ENCODE measurements at regions not wholly inside any gene's neighbourhood (a gene's known extent, or its start where the extent isn't known, plus 50 kb on each side); places are given as distances from the start of the nearest gene placed in this dataset.

DNA sequence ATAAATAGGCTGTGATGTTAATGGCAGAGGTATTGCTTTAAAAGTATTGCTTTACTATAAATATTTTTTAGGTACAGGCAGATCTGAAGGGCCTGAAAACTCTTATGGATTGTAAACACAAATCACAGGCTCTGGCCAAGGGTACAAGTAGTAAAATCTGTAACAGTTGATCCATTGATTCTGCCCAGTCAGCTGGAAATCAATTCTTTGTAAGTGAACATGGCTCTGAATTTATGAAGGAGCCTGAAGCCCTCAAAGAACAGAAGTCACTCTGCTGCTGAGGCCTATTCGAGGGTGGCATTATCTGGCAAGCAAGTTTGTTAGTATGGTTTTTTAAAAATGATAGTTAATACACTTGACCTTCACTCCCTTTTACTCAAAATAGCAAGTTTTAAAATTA is 834.0 kb upstream of the TMPRSS15 start:
- no peaks in the 10 kb centered on the region for H3K36me3 ChIP-seq
- no peak overlapping the region for H3K27ac ChIP-seq
- no peaks in the 10 kb centered on the region for H3K27me3 ChIP-seq
- no peak for DNase-seq
- intact Hi-C loops (cut with DNase I): no loop called here
- no peak overlapping the region for H3K4me3 ChIP-seq
- no peaks in the 10 kb centered on the region for H3K4me1 ChIP-seq
- TF ChIP-seq POLR2A (IDR thresholded peaks at IDR 0.05): no peak
- TF ChIP-seq CTCF (IDR thresholded peaks at IDR 0.05): no peak
- no peak for ATAC-seq
- peaks cover 0 to 5% (median 0%) of the 10 kb centered on the region in 12 donors for H3K9me3 ChIP-seq
- 52 to 70% (median 58%) methylated on average over 1 of the region's 1 CpG for WGBS, 4 donors

- Histone ChIP-seq H3K4me3 (no peak overlapping the region), H3K36me3 (no peaks in the 10 kb centered on the region), H3K27ac (no peak overlapping the region), H3K4me1 (no peaks in the 10 kb centered on the region), H3K9me3 (no peaks in the 10 kb centered on the region), H3K27me3 (no peaks in the 10 kb centered on the region)
- intact Hi-C loops (cut with DNase I): no loop called here
- ATAC-seq (no peak), DNase-seq (no peak)
- WGBS, 4 donors: 42 to 63% (median 53%) methylated on average over 1 of the region's 1 CpG
- TF ChIP-seq CTCF (IDR thresholded peaks at IDR 0.05) (no peak), POLR2A (IDR thresholded peaks at IDR 0.05) (no peak)
Observed at GRCh38 chr21:19239696-19240095, 836.1 kb upstream of the TMPRSS15 start.

- Histone ChIP-seq H3K4me1 (no peaks in the 10 kb centered on the region), H3K4me3 (no peak overlapping the region), H3K27me3 (no peaks in the 10 kb centered on the region), H3K9me3 (peaks cover 0 to 35% (median 0%) of the 10 kb centered on the region in 12 donors), H3K36me3 (no peaks in the 10 kb centered on the region), H3K27ac (no peak overlapping the region)
- DNase-seq (no peak), ATAC-seq (no peak)
- intact Hi-C loops (cut with DNase I): no loop called here
- 92 to 94% (median 93%) methylated on average over 26 to 28 of the region's 28 CpGs for WGBS, 4 donors
- TF ChIP-seq CTCF (IDR thresholded peaks at IDR 0.05): no peak
- TF ChIP-seq POLR2A (IDR thresholded peaks at IDR 0.05): no peak
Observed at GRCh38 chr21:19244502-19245187, 841.1 kb upstream of the TMPRSS15 start.

DNA sequence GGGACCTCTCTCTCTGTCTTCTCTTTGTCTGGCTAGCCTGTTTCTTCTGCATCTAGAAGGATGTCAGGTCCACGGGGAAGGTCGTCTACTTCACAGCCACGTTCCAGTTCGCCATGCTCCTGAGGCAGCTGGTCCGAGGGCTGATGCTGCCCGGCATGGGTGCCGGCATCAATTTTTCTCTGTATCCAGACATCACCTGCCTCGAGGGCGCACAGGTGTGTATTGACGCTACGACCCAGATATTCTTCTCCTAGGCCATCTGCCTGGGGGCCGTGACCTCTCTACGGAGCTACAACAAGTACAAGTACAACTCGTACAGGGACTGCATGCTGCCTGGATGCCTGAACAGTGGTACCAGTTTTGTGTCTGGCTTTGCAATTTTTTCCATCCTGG is 841.6 kb upstream of the TMPRSS15 start:
- H3K27me3 ChIP-seq: no peaks in the 10 kb centered on the region
- peaks cover 0 to 39% (median 0%) of the 10 kb centered on the region in 12 donors for H3K9me3 ChIP-seq
- WGBS, 4 donors: 92 to 96% (median 95%) methylated on average over 14 of the region's 14 CpGs
- intact Hi-C loops (cut with DNase I): no loop called here
- DNase-seq: peak in 1 of 5 donors; percentile 37
- no peak overlapping the region for H3K4me3 ChIP-seq
- ATAC-seq: no peak
- TF ChIP-seq CTCF (IDR thresholded peaks at IDR 0.05): no peak
- TF ChIP-seq POLR2A (IDR thresholded peaks at IDR 0.05): no peak
- H3K27ac ChIP-seq: no peak overlapping the region
- no peaks in the 10 kb centered on the region for H3K36me3 ChIP-seq
- no peaks in the 10 kb centered on the region for H3K4me1 ChIP-seq

Data from heart left ventricle (tissue), 16 donors.